GOT3 (cell line): ENCODE measurements at regions not wholly inside any gene's neighbourhood (a gene's known extent, or its start where the extent isn't known, plus 50 kb on each side); places are given as distances from the start of the nearest gene placed in this dataset.

Experiments
- DNase-seq: peaks from one replicate; lab custom pipeline; 2025; ENCODE audit warnings: mixed read lengths; lab: John Stamatoyannopoulos, UW

- no peak for DNase-seq
These were observed 50.5 kb upstream of the DLX2 start for GRCh38 chr2:172153156-172153555.

- no peak for DNase-seq
These were observed 51.1 kb upstream of the DLX2 start for GRCh38 chr2:172153757-172154156.

GRCh38 chr2:172155752-172156151 lies 53.1 kb upstream of the DLX2 start:
- DNase-seq: no peak

GRCh38 chr2:172160839-172161238 lies 58.1 kb upstream of the DLX2 start:
- DNase-seq: no peak

GRCh38 chr2:172162225-172162733 lies 59.6 kb upstream of the DLX2 start:
- DNase-seq: no peak

- DNase-seq: no peak
These were observed 60.1 kb upstream of the DLX2 start for GRCh38 chr2:172162739-172163336.

GRCh38 chr2:172168917-172169346 lies 66.2 kb upstream of the DLX2 start:
- no peak for DNase-seq

- DNase-seq: no peak
These were observed 66.9 kb upstream of the DLX2 start for GRCh38 chr2:172169611-172170010.

- peak; percentile 48 for DNase-seq
These were observed 69.9 kb upstream of the DLX2 start for GRCh38 chr2:172172513-172173173.

GRCh38 chr2:172173174-172173706 lies 70.5 kb upstream of the DLX2 start:
- DNase-seq: no peak

- no peak for DNase-seq
These were observed 74.9 kb upstream of the DLX2 start for GRCh38 chr2:172177581-172177980.

GRCh38 chr2:172177996-172178395 lies 75.3 kb upstream of the DLX2 start:
- no peak for DNase-seq

GRCh38 chr2:172179045-172179701 lies 76.5 kb upstream of the DLX2 start:
- DNase-seq: no peak

GRCh38 chr2:172181840-172182239 lies 79.1 kb upstream of the DLX2 start:
- no peak for DNase-seq

GRCh38 chr2:172182624-172183023 lies 79.9 kb upstream of the DLX2 start:
- DNase-seq: no peak

- DNase-seq: no peak
These were observed 90.8 kb upstream of the DLX2 start for GRCh38 chr2:172193331-172194089.

GRCh38 chr2:172195836-172196376 lies 93.2 kb upstream of the DLX2 start:
- no peak for DNase-seq

- peak; percentile 3 for DNase-seq
These were observed 94.2 kb upstream of the DLX2 start for GRCh38 chr2:172196768-172197431.

- no peak for DNase-seq
These were observed 95.7 kb upstream of the DLX2 start for GRCh38 chr2:172198361-172198760.

- DNase-seq: no peak
These were observed 96.2 kb upstream of the DLX2 start for GRCh38 chr2:172198908-172199307.

GRCh38 chr2:172200495-172201085 lies 97.9 kb upstream of the DLX2 start:
- DNase-seq: no peak
